ENCODE measurements at regions not wholly inside any gene's neighbourhood (a gene's known extent, or its start where the extent isn't known, plus 50 kb on each side); places are given as distances from the start of the nearest gene placed in this dataset.
"Not testable (repeated sequence)": the region's sequence is repeated elsewhere in the genome, so short reads cannot be mapped to it uniquely, and the experiment has no call there.

DNA sequence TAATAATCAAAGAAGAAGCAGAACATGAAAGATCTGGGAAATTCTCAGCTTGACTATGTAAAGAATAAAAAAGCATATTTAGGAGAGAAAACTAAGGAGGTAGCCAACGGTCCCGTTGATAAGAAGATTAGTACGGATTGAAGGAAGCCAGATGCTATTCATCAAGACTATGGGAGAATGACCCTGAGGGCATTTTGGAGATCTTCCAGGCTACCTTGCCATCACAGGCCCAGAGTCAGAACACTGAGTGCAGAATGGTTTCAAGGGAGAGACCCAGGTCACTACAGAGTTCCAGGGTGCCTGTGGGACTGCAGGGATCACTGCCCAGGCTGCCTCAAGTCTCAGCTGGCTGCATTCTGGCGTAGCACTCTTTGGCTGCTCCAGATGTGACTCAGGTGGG is 752.9 kb upstream of the ARPP21 start:
- TF ChIP-seq, protein P1, sequence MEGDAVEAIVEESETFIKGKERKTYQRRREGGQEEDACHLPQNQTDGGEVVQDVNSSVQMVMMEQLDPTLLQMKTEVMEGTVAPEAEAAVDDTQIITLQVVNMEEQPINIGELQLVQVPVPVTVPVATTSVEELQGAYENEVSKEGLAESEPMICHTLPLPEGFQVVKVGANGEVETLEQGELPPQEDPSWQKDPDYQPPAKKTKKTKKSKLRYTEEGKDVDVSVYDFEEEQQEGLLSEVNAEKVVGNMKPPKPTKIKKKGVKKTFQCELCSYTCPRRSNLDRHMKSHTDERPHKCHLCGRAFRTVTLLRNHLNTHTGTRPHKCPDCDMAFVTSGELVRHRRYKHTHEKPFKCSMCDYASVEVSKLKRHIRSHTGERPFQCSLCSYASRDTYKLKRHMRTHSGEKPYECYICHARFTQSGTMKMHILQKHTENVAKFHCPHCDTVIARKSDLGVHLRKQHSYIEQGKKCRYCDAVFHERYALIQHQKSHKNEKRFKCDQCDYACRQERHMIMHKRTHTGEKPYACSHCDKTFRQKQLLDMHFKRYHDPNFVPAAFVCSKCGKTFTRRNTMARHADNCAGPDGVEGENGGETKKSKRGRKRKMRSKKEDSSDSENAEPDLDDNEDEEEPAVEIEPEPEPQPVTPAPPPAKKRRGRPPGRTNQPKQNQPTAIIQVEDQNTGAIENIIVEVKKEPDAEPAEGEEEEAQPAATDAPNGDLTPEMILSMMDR (IDR thresholded peaks at IDR 0.05; ENCODE audit: insufficient read depth, low read depth, low read length, missing control alignments) = no peak
- DNase-seq (ENCODE audit: low read depth) = no peak
- no peak overlapping the region for H3K4me3 ChIP-seq (ENCODE audit: low read length)

DNA sequence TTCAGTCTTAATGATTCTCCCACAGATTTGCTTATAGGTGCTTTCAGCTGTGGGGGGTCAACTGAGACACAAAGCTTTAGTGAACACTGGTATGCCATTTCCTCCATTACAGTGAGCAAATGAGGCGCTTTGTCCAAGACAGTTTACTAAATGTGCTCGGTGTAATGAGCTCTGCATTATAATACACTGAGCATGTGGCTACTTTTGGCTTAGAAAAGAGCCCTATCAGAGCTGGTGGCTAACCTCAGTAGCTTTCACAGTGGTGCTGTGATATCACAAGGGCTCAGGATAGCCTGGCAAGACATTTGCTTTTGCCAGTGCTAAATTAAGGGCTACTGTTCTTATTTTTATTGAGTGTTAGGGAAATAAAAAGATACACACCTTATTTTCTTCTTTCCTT is 749.7 kb upstream of the ARPP21 start:
- DNase-seq (ENCODE audit: low read depth) = no peak
- no peak overlapping the region for H3K4me3 ChIP-seq (ENCODE audit: low read length)
- TF ChIP-seq, protein P1 (IDR thresholded peaks at IDR 0.05; ENCODE audit: insufficient read depth, low read depth, low read length, missing control alignments) = no peak

DNA sequence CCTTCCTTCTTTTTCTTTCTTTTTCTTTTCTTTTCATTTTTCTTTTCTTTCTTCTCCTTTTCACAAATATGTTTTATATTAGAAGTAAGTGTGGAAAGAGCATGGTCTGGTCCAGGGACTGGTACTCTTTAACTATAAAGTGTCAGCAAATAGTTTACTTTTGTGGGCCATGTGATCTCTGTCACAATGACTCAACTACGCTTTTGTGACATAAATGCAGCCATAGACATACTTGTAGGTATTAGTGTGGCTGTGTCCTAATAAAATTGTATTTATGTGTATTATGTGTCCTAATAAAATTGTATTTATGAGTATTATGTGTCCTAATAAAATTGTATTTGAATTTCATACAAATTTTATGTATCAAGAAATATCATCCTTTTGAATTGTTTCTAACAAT is 749.1 kb upstream of the ARPP21 start:
- no peak overlapping the region for H3K4me3 ChIP-seq (ENCODE audit: low read length)
- DNase-seq (ENCODE audit: low read depth) = no peak
- TF ChIP-seq, protein P1 (IDR thresholded peaks at IDR 0.05; ENCODE audit: insufficient read depth, low read depth, low read length, missing control alignments) = no peak

DNA sequence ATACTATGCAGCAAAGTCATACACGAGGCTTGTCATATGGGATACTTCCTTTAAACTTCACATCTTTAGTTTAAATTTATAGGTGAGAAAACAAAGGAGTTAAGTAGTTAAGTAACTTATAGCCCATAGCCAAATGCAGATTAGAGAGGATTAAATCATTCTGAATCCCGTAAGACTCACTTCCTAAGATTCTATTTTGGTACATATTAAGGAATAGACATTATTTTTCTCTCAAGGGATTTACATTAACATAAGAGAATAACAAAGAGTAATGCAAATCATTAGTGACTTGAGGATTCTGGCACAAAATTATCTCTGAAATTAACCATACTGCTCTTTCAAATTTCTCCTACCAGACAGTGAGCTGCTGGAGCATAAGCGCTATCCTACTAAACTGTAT is 747.4 kb upstream of the ARPP21 start:
- no peak for DNase-seq (ENCODE audit: low read depth)
- TF ChIP-seq, protein P1 (IDR thresholded peaks at IDR 0.05; ENCODE audit: insufficient read depth, low read depth, low read length, missing control alignments) = no peak
- H3K4me3 ChIP-seq (ENCODE audit: low read length) = no peak overlapping the region

DNA sequence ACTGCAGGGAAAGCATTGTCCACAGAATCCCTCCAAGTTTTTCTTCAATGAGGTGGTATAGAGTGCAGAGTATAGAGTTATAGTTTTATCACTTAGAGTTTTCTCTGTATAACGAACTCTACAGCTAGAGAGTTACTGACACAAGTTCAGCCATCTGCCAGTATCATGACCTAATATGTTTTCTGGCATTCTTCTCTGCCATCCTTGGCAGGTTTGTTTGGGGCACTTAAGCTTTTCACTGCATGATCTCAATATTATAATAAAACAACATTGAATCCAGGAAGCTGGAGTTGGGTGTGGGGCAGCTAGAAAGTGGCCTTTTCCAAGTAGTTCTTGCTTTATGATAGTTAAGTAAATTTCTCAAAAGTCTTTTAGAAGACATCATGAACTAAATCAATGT is 743.5 kb upstream of the ARPP21 start:
- DNase-seq (ENCODE audit: low read depth) = no peak
- no peak overlapping the region for H3K4me3 ChIP-seq (ENCODE audit: low read length)
- TF ChIP-seq, protein P1 (IDR thresholded peaks at IDR 0.05; ENCODE audit: insufficient read depth, low read depth, low read length, missing control alignments) = no peak

DNA sequence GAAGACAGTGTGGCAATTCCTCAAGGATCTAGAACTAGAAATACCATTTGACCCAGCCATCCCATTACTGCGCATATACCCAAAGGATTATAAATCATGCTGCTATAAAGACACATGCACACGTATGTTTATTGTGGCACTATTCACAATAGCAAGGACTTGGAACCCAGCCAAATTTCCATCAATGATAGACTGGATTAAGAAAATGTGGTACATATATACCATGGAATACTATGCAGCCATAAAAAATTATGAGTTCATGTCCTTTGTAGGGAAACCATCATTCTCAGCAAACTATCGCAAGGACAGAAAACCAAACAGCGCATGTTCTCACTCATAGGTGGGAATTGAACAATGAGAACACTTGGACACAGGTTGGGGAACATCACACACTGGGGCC is 729.6 kb upstream of the ARPP21 start:
- DNase-seq (ENCODE audit: low read depth); H3K4me3 ChIP-seq (ENCODE audit: low read length): not testable (repeated sequence)

DNA sequence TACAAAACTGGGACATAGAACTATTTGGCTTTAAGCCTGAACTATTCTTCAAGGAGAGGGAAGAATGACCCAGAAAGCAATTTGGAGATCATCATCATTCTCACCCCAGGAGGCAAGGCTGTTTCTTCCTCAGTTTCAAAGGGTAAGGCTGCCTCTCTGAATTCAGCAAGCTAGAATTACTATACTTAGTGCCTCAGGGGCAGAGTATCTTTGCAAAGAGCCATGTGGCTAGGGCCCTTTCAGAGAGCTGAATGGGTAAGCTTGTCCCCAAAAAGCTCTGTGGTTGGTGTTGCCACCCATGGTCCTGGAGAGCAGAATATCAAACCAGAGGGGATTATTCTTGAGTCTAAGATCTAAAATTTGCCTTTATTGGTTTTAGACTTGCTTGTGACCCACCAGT is 720.3 kb upstream of the ARPP21 start:
- H3K4me3 ChIP-seq (ENCODE audit: low read length) = no peak overlapping the region
- DNase-seq (ENCODE audit: low read depth) = no peak
- TF ChIP-seq, protein P1 (IDR thresholded peaks at IDR 0.05; ENCODE audit: insufficient read depth, low read depth, low read length, missing control alignments) = no peak

DNA sequence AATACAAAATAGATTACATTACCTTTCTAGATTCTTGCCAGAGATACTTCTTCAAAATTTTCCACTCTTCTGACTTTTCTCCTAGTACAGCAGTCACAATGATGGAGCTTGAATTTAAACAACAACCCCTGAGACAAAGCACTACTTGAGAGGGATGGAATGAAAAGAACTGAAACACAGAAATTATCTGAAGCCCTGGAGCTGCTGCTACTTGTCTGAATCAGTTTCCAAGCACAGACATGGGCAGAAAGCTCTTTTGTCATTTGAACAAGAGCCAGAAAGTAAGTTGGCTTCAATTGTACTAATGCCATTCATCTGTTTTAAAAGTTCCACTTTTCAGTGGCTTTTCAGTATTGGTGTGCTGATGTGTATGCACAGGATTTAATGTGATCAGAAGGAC is 718.5 kb upstream of the ARPP21 start:
- DNase-seq (ENCODE audit: low read depth) = no peak
- TF ChIP-seq, protein P1 (IDR thresholded peaks at IDR 0.05; ENCODE audit: insufficient read depth, low read depth, low read length, missing control alignments) = no peak
- no peak overlapping the region for H3K4me3 ChIP-seq (ENCODE audit: low read length)
